H1 (cell line): ENCODE measurements at regions not wholly inside any gene's neighbourhood (a gene's known extent, or its start where the extent isn't known, plus 50 kb on each side); places are given as distances from the start of the nearest gene placed in this dataset.

Experiments used
- CBX5 ChIP-seq: fragments of 300-800, 300-1000 bp; sonication (generic); IDR thresholded peaks from 2 replicates; pipeline ENCODE4 v1.7.1; 2016; ENCODE audit warnings: antibody characterized with exemption, low read length, low read depth
- POLR2AphosphoS5 ChIP-seq: IDR thresholded peaks from 2 replicates; pipeline ENCODE4 v1.6.1; 2011; ENCODE audit warnings: low read depth, low read length
- TF ChIP-seq, protein P1 (sequence below): fragments of 300-600 bp; sonication (generic); IDR thresholded peaks from 2 replicates; pipeline ENCODE4 v1.7.1; 2012; ENCODE audit warnings: low read length, moderate library complexity, mild to moderate bottlenecking, inconsistent platforms; ENCODE audit not compliant: insufficient replicate concordance

DNA sequence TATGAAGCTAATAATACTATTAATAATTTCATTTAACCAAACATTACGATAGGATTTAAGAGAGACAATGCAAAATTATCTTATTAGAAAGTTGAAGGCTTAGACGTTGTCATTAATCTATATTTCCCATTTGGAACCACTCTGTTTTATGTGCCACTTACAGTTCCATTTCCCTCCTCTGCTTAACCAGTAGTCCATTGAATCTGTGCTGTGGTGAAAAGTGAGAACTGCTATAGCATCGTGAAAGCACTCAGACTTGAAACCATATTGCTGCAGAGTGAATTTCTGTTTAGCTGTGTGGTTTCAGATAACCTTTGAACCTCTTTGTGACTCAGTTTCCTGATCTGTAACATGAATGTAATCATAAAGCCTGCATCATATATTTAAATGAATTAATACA lies 2304.5 kb downstream of the MAT2B start (continued):
- TF ChIP-seq, protein P1, sequence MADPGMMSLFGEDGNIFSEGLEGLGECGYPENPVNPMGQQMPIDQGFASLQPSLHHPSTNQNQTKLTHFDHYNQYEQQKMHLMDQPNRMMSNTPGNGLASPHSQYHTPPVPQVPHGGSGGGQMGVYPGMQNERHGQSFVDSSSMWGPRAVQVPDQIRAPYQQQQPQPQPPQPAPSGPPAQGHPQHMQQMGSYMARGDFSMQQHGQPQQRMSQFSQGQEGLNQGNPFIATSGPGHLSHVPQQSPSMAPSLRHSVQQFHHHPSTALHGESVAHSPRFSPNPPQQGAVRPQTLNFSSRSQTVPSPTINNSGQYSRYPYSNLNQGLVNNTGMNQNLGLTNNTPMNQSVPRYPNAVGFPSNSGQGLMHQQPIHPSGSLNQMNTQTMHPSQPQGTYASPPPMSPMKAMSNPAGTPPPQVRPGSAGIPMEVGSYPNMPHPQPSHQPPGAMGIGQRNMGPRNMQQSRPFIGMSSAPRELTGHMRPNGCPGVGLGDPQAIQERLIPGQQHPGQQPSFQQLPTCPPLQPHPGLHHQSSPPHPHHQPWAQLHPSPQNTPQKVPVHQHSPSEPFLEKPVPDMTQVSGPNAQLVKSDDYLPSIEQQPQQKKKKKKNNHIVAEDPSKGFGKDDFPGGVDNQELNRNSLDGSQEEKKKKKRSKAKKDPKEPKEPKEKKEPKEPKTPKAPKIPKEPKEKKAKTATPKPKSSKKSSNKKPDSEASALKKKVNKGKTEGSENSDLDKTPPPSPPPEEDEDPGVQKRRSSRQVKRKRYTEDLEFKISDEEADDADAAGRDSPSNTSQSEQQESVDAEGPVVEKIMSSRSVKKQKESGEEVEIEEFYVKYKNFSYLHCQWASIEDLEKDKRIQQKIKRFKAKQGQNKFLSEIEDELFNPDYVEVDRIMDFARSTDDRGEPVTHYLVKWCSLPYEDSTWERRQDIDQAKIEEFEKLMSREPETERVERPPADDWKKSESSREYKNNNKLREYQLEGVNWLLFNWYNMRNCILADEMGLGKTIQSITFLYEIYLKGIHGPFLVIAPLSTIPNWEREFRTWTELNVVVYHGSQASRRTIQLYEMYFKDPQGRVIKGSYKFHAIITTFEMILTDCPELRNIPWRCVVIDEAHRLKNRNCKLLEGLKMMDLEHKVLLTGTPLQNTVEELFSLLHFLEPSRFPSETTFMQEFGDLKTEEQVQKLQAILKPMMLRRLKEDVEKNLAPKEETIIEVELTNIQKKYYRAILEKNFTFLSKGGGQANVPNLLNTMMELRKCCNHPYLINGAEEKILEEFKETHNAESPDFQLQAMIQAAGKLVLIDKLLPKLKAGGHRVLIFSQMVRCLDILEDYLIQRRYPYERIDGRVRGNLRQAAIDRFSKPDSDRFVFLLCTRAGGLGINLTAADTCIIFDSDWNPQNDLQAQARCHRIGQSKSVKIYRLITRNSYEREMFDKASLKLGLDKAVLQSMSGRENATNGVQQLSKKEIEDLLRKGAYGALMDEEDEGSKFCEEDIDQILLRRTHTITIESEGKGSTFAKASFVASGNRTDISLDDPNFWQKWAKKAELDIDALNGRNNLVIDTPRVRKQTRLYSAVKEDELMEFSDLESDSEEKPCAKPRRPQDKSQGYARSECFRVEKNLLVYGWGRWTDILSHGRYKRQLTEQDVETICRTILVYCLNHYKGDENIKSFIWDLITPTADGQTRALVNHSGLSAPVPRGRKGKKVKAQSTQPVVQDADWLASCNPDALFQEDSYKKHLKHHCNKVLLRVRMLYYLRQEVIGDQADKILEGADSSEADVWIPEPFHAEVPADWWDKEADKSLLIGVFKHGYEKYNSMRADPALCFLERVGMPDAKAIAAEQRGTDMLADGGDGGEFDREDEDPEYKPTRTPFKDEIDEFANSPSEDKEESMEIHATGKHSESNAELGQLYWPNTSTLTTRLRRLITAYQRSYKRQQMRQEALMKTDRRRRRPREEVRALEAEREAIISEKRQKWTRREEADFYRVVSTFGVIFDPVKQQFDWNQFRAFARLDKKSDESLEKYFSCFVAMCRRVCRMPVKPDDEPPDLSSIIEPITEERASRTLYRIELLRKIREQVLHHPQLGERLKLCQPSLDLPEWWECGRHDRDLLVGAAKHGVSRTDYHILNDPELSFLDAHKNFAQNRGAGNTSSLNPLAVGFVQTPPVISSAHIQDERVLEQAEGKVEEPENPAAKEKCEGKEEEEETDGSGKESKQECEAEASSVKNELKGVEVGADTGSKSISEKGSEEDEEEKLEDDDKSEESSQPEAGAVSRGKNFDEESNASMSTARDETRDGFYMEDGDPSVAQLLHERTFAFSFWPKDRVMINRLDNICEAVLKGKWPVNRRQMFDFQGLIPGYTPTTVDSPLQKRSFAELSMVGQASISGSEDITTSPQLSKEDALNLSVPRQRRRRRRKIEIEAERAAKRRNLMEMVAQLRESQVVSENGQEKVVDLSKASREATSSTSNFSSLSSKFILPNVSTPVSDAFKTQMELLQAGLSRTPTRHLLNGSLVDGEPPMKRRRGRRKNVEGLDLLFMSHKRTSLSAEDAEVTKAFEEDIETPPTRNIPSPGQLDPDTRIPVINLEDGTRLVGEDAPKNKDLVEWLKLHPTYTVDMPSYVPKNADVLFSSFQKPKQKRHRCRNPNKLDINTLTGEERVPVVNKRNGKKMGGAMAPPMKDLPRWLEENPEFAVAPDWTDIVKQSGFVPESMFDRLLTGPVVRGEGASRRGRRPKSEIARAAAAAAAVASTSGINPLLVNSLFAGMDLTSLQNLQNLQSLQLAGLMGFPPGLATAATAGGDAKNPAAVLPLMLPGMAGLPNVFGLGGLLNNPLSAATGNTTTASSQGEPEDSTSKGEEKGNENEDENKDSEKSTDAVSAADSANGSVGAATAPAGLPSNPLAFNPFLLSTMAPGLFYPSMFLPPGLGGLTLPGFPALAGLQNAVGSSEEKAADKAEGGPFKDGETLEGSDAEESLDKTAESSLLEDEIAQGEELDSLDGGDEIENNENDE: no peak
- TF ChIP-seq POLR2AphosphoS5: no peak
- no peak for TF ChIP-seq CBX5
